ENCODE measurements at regions not wholly inside any gene's neighbourhood (a gene's known extent, or its start where the extent isn't known, plus 50 kb on each side); places are given as distances from the start of the nearest gene placed in this dataset.

DNA sequence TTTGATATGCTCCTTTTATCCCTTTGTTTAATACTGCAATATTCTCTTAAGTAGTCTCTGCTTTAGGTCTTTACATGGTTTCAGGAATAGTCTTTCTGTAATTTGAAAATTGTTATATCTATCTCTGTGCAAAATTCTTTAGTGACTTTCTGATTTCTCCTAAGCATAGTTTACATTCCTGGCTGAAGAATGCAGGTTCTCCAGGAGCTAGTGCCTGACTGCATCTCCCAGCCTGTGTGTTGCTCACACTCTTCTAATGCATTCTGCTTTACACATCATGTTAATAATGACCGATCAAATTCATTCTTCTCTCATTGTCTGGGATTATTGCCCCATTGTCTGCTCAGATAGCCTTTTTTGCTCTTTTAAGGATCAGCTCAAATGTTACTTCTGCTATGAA, 1349.2 kb downstream of the DSC3 start:
- Histone ChIP-seq H3K36me3 (ENCODE audit: insufficient read depth, low read length, poor library complexity, severe bottlenecking) (no peaks in the 10 kb centered on the region), H3K4me3 (ENCODE audit: low read depth, low read length, poor library complexity, severe bottlenecking) (no peak overlapping the region), H3K27me3 (replicated peaks; ENCODE audit: insufficient read depth, low read depth, low read length, poor library complexity) (no peaks in the 10 kb centered on the region), H3K4me1 (ENCODE audit: insufficient read depth, low read length, poor library complexity, severe bottlenecking) (no peaks in the 10 kb centered on the region), H3K27ac (ENCODE audit: low read depth, low read length, poor library complexity, severe bottlenecking) (no peak overlapping the region), H3K9me3 (ENCODE audit: low read depth, low read length, poor library complexity, severe bottlenecking) (peaks cover 5% of the 10 kb centered on the region)
- TF ChIP-seq EZH2 (IDR thresholded peaks at IDR 0.05; ENCODE audit: borderline replicate concordance, low read depth, low read length, poor library complexity, severe bottlenecking), result no peak
- TF ChIP-seq, protein P1, sequence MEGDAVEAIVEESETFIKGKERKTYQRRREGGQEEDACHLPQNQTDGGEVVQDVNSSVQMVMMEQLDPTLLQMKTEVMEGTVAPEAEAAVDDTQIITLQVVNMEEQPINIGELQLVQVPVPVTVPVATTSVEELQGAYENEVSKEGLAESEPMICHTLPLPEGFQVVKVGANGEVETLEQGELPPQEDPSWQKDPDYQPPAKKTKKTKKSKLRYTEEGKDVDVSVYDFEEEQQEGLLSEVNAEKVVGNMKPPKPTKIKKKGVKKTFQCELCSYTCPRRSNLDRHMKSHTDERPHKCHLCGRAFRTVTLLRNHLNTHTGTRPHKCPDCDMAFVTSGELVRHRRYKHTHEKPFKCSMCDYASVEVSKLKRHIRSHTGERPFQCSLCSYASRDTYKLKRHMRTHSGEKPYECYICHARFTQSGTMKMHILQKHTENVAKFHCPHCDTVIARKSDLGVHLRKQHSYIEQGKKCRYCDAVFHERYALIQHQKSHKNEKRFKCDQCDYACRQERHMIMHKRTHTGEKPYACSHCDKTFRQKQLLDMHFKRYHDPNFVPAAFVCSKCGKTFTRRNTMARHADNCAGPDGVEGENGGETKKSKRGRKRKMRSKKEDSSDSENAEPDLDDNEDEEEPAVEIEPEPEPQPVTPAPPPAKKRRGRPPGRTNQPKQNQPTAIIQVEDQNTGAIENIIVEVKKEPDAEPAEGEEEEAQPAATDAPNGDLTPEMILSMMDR (conservative IDR thresholded peaks at IDR 0.05; ENCODE audit: low read depth, low read length), result no peak
- intact Hi-C loops (cut with micrococcal nuclease; ENCODE audit: unreplicated experiment), result no loop called here
- DNase-seq (ENCODE audit: low spot score), result no peak
- POLR2A ChIA-PET (ENCODE audit: low non-redundant PET), result no interaction called here
- no TSS peak for BruUV-seq (replicated peaks)
- CTCF ChIA-PET, result no interaction called here

DNA sequence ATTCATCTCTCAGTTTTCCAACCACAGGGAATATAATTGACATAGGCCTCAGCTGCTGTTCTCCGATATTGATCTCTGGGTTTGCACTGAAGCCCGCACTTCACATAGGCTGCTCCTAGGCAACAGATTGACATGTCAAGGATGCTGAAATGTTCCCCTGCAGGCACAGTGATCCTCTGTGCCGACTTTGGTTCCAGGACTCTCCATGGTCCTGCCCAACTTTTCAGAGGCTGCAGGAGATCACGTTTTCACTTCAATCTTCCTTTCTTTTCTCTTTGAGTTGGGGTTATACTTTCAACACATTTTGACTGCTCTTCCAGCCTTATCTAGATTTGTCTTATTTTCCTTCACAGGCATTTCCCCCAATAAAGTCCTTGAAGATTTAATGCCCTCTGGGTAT, 1361.0 kb downstream of the DSC3 start:
- BruUV-seq (replicated peaks), result no TSS peak
- TF ChIP-seq EZH2 (IDR thresholded peaks at IDR 0.05; ENCODE audit: borderline replicate concordance, low read depth, low read length, poor library complexity, severe bottlenecking), result no peak
- TF ChIP-seq, protein P1 (conservative IDR thresholded peaks at IDR 0.05; ENCODE audit: low read depth, low read length), result no peak
- ChIA-PET CTCF (no interaction called here), POLR2A (ENCODE audit: low non-redundant PET) (no interaction called here)
- Histone ChIP-seq H3K36me3 (ENCODE audit: insufficient read depth, low read length, poor library complexity, severe bottlenecking) (no peaks in the 10 kb centered on the region), H3K4me3 (ENCODE audit: low read depth, low read length, poor library complexity, severe bottlenecking) (no peak overlapping the region), H3K27me3 (replicated peaks; ENCODE audit: insufficient read depth, low read depth, low read length, poor library complexity) (no peaks in the 10 kb centered on the region), H3K27ac (ENCODE audit: low read depth, low read length, poor library complexity, severe bottlenecking) (no peak overlapping the region), H3K9me3 (ENCODE audit: low read depth, low read length, poor library complexity, severe bottlenecking) (peaks cover 4% of the 10 kb centered on the region), H3K4me1 (ENCODE audit: insufficient read depth, low read length, poor library complexity, severe bottlenecking) (no peaks in the 10 kb centered on the region)
- DNase-seq (ENCODE audit: low spot score), result no peak
- intact Hi-C loops (cut with micrococcal nuclease; ENCODE audit: unreplicated experiment), result no loop called here

DNA sequence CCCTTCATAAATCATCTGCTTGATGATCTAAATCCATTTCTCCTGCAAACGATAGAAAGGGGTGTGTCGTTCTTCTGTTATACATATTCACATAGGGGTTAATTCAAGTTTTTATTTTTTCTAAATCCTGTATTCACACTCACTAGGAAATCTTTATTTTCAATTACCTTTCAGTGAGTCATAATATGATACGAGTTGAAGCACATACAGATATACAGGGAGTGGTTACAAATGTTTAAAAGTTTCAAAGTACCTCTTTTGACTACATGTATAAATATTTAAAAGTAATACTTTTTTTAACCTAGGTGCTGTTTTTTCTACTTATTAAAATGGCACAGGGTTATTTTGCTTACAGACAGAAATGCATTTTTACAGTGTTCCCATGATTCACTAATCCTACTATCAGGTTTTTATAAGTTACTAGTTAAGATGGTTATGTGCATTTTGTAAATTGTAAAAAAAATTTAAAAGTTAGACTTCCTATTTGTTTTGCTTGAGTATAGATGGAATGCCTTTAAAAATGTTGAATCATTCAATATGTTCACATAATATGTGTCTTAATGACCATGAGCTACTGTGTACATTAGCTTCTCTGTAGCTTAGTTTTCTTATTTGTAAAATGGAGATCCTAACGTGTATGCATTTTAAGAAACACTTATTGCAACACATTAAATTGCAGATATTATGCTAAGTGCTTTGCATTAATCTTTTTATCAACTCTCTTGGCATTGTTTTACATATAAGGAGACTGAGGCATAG, 1378.1 kb downstream of the DSC3 start:
- ChIA-PET POLR2A (ENCODE audit: low non-redundant PET) (no interaction called here), CTCF (no interaction called here)
- Histone ChIP-seq H3K27ac (ENCODE audit: low read depth, low read length, poor library complexity, severe bottlenecking) (no peak overlapping the region), H3K27me3 (replicated peaks; ENCODE audit: insufficient read depth, low read depth, low read length, poor library complexity) (no peaks in the 10 kb centered on the region), H3K4me1 (ENCODE audit: insufficient read depth, low read length, poor library complexity, severe bottlenecking) (no peaks in the 10 kb centered on the region), H3K36me3 (ENCODE audit: insufficient read depth, low read length, poor library complexity, severe bottlenecking) (no peaks in the 10 kb centered on the region), H3K9me3 (ENCODE audit: low read depth, low read length, poor library complexity, severe bottlenecking) (peaks cover 4% of the 10 kb centered on the region), H3K4me3 (ENCODE audit: low read depth, low read length, poor library complexity, severe bottlenecking) (no peak overlapping the region)
- intact Hi-C loops (cut with micrococcal nuclease; ENCODE audit: unreplicated experiment), result no loop called here
- TF ChIP-seq, protein P1 (conservative IDR thresholded peaks at IDR 0.05; ENCODE audit: low read depth, low read length), result no peak
- TF ChIP-seq EZH2 (IDR thresholded peaks at IDR 0.05; ENCODE audit: borderline replicate concordance, low read depth, low read length, poor library complexity, severe bottlenecking), result no peak
- DNase-seq (ENCODE audit: low spot score), result no peak
- BruUV-seq (replicated peaks), result no TSS peak

Data from A673 (cell line).